ENCODE measurements at regions not wholly inside any gene's neighbourhood (a gene's known extent, or its start where the extent isn't known, plus 50 kb on each side); places are given as distances from the start of the nearest gene placed in this dataset.

DNA sequence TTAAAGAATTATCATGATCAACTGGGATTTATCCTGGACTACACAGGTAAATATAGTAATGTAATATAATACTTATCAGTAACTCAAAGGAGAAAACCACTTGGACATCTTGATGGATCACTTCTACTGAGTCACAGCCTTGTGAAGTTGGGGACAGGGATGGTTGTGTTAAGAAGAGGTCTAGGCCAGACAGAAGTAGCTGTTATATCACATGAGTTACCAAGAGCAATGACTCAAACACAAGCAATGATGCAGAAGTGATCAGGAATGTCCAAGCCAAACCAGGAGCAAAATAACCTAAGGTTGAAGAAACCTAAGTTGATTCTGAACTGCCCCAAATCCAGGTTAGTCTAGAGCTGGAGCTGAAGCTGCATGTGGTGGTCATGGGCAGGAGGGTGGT, 424.5 kb upstream of the DAB1 start:
- no peaks in the 10 kb centered on the region for H3K4me1 Mint-ChIP-seq
- ATAC-seq (no peak), DNase-seq (no peak)
- H3K27me3 Mint-ChIP-seq: peaks cover 6% of the 10 kb centered on the region
- H3K9me3 Mint-ChIP-seq: no peaks in the 10 kb centered on the region
- no peak overlapping the region for H3K27ac Mint-ChIP-seq
- H3K4me3 Mint-ChIP-seq: no peak overlapping the region
- H3K36me3 Mint-ChIP-seq (ENCODE audit: low read depth): no peaks in the 10 kb centered on the region

DNA sequence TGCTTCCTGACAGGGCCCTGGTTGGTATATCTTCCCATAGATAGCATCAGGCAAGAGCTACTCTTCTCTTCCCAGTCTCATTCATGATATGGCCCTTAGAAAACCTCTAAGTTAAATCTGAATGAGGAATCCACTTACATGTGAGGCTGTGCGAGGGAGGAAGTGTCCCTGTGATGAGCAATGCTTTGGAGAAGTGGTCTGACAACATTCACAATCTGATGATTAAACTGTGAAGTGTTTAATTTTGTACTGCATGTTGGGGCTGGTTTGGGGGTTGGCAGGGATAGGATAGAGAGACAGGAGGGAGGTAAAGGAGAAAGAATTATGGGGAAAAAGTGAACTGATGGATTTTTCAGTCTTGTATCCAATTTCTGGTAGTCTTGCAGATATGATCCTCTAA, 421.2 kb upstream of the DAB1 start:
- H3K4me1 Mint-ChIP-seq: no peaks in the 10 kb centered on the region
- peaks cover 9% of the 10 kb centered on the region for H3K9me3 Mint-ChIP-seq
- no peak overlapping the region for H3K27ac Mint-ChIP-seq
- H3K36me3 Mint-ChIP-seq (ENCODE audit: low read depth): peaks cover 1% of the 10 kb centered on the region
- DNase-seq: no peak
- peaks cover 6% of the 10 kb centered on the region for H3K27me3 Mint-ChIP-seq
- ATAC-seq: no peak
- H3K4me3 Mint-ChIP-seq: no peak overlapping the region

DNA sequence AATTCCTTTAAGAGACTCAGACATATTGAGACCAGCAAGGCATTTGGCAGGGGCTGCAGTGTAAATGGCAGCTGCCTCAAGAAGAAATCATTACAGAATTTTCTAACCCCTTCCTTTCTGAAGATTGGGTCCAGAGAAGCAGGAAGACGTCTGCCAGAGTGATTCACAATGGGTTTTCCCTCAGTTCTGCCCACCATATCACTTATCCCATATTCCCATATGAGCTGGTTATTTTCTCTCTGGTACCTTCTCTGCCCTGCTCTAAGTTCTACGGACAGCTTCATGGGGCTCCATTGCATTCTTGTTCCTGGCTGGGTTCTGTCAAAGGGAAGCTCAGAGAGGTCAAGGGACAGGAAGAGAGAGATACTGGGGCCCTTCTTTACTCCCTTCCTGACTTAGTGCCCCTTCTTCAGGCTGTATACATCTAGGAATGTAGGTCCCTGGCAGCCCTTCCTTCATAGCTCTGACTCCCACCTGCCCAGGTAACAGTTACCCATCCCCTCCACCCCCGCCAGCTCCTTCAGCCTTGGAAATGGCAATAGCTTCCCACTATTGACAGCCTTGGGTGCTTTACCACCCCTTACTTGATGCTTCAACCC, 420.6 kb upstream of the DAB1 start:
- H3K27ac Mint-ChIP-seq: no peak overlapping the region
- peaks cover 6% of the 10 kb centered on the region for H3K27me3 Mint-ChIP-seq
- no peak overlapping the region for H3K4me3 Mint-ChIP-seq
- DNase-seq (no peak), ATAC-seq (no peak)
- no peaks in the 10 kb centered on the region for H3K4me1 Mint-ChIP-seq
- H3K9me3 Mint-ChIP-seq: peaks cover 11% of the 10 kb centered on the region
- peaks cover 2% of the 10 kb centered on the region for H3K36me3 Mint-ChIP-seq (ENCODE audit: low read depth)

DNA sequence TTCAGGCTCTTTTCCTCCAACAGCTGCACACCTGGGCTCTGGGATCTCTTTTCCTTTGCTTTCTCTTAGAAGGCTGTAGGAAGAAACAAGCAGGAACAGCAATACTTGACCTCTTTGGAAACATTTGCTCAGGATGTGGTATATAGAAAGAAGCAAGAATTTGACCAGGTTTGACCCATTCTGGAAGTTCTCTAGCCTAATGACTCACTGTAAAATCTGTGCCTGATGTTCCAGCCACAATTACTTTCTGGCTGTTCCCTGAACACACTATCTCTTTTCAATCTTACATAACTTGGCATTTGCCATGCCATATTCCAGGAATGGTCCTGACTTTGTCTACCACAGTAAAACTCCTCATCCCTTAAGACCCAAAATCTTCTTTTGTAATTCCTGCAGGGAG, 419.9 kb upstream of the DAB1 start:
- no peaks in the 10 kb centered on the region for H3K4me1 Mint-ChIP-seq
- H3K36me3 Mint-ChIP-seq (ENCODE audit: low read depth): peaks cover 2% of the 10 kb centered on the region
- H3K27me3 Mint-ChIP-seq: peaks cover 6% of the 10 kb centered on the region
- no peak overlapping the region for H3K27ac Mint-ChIP-seq
- H3K9me3 Mint-ChIP-seq: peaks cover 11% of the 10 kb centered on the region
- H3K4me3 Mint-ChIP-seq: no peak overlapping the region
- DNase-seq (no peak), ATAC-seq (no peak)

DNA sequence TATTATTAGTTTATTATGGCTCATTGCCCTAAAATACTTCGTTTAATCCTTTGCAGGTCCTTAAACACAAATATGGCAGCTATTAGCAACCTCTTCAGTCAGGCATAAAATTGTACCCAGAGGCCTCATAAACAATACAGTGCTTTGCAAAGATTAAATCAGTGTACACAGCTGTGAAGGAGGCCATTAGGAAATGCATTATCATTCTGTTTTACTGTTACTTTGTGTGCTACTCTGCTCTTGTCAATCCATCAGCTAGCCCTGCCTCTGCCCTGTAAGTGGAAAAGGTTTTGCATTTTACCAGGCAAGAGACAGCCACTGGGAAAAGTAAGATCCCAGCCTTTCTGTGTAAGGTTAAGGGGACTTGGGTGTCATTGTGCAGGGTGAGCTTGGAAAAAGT, 415.7 kb upstream of the DAB1 start:
- Mint-ChIP-seq H3K27me3 (peaks cover 2% of the 10 kb centered on the region), H3K27ac (no peak overlapping the region), H3K36me3 (ENCODE audit: low read depth) (peaks cover 2% of the 10 kb centered on the region), H3K9me3 (peaks cover 11% of the 10 kb centered on the region), H3K4me3 (no peak overlapping the region), H3K4me1 (no peaks in the 10 kb centered on the region)
- no peak for ATAC-seq
- no peak for DNase-seq

DNA sequence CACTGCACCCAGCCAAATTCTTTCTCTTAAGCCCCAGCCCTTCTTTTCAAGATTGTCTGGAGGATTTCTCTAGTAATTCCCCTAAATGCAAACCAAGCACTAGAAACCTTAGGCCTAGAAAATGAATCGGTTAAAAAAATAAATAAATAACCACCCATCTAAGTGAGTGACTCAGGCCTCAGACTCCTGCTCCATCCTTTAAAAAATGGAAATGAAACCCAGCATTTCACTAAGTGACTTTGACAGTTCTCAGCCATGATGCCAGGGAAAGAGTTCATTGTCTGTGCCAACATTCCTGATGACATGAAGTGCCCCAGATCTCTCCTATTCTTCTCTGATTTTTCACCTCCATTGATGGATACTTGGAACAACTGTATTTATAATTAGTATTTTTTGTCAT, 415.2 kb upstream of the DAB1 start:
- Mint-ChIP-seq H3K36me3 (ENCODE audit: low read depth) (peaks cover 2% of the 10 kb centered on the region), H3K27me3 (peaks cover 2% of the 10 kb centered on the region), H3K27ac (no peak overlapping the region), H3K4me3 (no peak overlapping the region), H3K4me1 (no peaks in the 10 kb centered on the region), H3K9me3 (peaks cover 11% of the 10 kb centered on the region)
- DNase-seq (no peak), ATAC-seq (no peak)

DNA sequence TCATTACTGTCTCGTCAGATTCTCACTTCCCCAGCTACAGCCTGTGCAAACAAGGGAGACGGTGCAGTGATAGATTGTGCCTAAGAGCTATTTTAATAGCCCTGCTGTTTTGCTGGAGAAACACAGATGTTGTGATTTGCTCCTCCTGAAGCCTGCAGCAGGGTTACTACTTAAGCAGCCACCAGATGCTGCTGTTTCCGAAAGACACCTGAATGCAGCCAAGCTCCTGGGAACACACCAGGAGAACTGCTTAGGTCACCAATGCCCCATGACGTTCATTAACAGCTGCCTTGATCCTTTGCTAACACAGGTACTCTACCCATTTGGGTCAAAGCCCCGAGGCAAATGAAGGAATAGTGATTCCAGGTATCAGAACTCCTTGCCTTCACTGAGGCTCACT, 411.8 kb upstream of the DAB1 start:
- H3K27me3 Mint-ChIP-seq: no peaks in the 10 kb centered on the region
- no peaks in the 10 kb centered on the region for H3K4me1 Mint-ChIP-seq
- no peak overlapping the region for H3K4me3 Mint-ChIP-seq
- ATAC-seq: no peak
- H3K27ac Mint-ChIP-seq: no peak overlapping the region
- no peak for DNase-seq
- H3K36me3 Mint-ChIP-seq (ENCODE audit: low read depth): peaks cover 2% of the 10 kb centered on the region
- H3K9me3 Mint-ChIP-seq: peaks cover 7% of the 10 kb centered on the region

DNA sequence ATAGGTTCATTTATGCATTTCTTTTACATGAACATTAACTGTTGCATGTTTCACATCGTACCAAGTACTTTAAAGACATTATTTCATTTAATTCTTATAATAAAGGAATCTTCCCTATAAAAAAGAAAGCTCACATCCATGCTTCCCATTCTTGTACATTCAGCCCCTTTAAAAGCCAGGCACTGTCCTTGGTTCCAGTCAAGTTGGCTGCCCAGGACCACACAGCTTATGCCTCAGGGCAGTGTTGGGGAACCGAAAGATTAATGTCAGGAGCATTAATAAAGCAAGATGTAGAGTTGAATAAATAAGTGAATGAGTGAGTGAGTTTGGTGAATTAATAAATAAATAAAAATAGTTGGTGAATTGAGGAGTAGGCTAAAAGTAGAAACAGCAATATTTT, 409.4 kb upstream of the DAB1 start:
- no peaks in the 10 kb centered on the region for H3K9me3 Mint-ChIP-seq
- no peak for DNase-seq
- ATAC-seq: no peak
- no peak overlapping the region for H3K4me3 Mint-ChIP-seq
- no peaks in the 10 kb centered on the region for H3K36me3 Mint-ChIP-seq (ENCODE audit: low read depth)
- no peaks in the 10 kb centered on the region for H3K4me1 Mint-ChIP-seq
- H3K27ac Mint-ChIP-seq: no peak overlapping the region
- H3K27me3 Mint-ChIP-seq: no peaks in the 10 kb centered on the region

DNA sequence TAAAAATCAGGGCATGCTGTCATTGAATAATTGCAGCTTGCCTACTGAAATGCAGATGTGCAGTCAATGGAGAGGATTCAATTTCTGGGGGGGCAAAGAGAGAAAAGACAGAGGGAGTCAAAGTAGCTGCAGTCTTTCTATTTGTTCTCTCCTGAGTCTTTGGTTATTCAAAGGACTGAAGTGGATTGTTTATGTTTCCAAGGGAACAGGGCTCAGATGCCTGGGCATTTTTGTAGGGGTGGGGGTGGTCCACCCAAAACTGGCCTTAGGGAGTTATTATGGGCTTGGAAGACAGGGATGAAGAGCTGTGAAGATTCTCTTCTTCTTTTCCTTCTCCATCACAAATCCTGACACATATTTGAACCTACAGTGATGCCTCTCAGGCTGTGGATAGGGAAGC, 408.8 kb upstream of the DAB1 start:
- Mint-ChIP-seq H3K36me3 (ENCODE audit: low read depth) (no peaks in the 10 kb centered on the region), H3K27me3 (no peaks in the 10 kb centered on the region), H3K27ac (no peak overlapping the region), H3K4me1 (no peaks in the 10 kb centered on the region), H3K9me3 (no peaks in the 10 kb centered on the region), H3K4me3 (no peak overlapping the region)
- ATAC-seq (no peak), DNase-seq (no peak)

DNA sequence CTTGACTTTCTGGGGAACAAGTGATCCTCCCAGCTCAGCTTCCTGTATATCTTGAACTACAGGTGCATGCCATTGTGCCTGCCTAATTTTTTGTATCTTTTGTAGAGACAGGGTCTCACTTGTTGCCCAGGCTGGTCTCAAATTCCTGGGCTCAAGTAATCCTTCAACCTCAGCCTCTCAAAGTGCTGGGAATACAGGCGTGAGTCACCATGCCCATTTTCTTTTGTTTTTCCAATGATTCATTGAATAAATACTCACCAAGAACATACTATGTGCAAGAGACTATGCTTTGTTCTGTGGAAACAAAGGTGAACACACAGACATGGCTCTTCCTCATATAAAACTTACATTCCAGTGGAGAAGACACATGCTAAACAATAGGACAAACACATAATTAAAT, 407.8 kb upstream of the DAB1 start:
- no peaks in the 10 kb centered on the region for H3K4me1 Mint-ChIP-seq
- H3K36me3 Mint-ChIP-seq (ENCODE audit: low read depth): no peaks in the 10 kb centered on the region
- DNase-seq (no peak), ATAC-seq (no peak)
- H3K27me3 Mint-ChIP-seq: no peaks in the 10 kb centered on the region
- no peak overlapping the region for H3K4me3 Mint-ChIP-seq
- H3K27ac Mint-ChIP-seq: no peak overlapping the region
- no peaks in the 10 kb centered on the region for H3K9me3 Mint-ChIP-seq

DNA sequence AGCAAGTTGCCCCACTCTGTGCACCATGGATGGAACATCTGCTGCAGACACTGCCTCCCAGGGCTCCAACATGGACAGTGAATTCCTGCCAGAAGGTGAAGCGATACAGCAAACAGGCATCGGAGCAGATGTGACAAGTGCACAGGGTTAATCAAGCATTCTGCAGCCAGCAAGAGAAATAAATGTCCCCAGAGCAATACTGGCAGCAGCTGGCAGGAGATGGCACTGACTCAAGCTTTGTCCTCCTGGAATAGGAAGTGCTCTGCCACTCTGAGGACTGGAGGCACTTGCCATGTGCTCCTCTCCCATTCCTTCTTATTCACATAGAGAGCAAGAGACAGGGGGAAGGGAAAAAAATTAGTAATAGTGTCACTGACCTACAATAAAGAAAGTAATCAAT, 402.7 kb upstream of the DAB1 start:
- Mint-ChIP-seq H3K27me3 (no peaks in the 10 kb centered on the region), H3K27ac (no peak overlapping the region), H3K9me3 (no peaks in the 10 kb centered on the region), H3K36me3 (ENCODE audit: low read depth) (no peaks in the 10 kb centered on the region), H3K4me1 (no peaks in the 10 kb centered on the region), H3K4me3 (no peak overlapping the region)
- no peak for DNase-seq
- no peak for ATAC-seq

DNA sequence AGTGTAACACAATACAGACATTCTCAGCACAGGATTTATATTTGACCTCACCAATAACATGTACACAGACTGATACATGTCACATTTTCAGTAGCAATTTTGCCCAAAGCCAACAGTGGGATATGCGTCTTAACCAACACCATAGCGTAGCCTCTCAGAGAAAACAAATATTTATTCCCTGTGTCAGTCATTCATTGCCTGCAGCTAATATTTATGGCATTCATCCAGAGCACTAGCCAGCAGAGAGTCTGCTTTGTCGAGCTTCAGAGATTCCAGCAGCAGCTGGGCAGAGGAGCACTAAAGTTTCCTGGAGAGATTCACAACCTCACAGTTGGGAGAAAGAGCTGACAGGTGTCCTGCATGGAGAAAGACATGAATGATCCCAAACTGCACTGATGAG, 400.7 kb upstream of the DAB1 start:
- DNase-seq (no peak), ATAC-seq (no peak)
- no peaks in the 10 kb centered on the region for H3K36me3 Mint-ChIP-seq (ENCODE audit: low read depth)
- no peaks in the 10 kb centered on the region for H3K27me3 Mint-ChIP-seq
- H3K4me1 Mint-ChIP-seq: no peaks in the 10 kb centered on the region
- no peaks in the 10 kb centered on the region for H3K9me3 Mint-ChIP-seq
- no peak overlapping the region for H3K4me3 Mint-ChIP-seq
- no peak overlapping the region for H3K27ac Mint-ChIP-seq

DNA sequence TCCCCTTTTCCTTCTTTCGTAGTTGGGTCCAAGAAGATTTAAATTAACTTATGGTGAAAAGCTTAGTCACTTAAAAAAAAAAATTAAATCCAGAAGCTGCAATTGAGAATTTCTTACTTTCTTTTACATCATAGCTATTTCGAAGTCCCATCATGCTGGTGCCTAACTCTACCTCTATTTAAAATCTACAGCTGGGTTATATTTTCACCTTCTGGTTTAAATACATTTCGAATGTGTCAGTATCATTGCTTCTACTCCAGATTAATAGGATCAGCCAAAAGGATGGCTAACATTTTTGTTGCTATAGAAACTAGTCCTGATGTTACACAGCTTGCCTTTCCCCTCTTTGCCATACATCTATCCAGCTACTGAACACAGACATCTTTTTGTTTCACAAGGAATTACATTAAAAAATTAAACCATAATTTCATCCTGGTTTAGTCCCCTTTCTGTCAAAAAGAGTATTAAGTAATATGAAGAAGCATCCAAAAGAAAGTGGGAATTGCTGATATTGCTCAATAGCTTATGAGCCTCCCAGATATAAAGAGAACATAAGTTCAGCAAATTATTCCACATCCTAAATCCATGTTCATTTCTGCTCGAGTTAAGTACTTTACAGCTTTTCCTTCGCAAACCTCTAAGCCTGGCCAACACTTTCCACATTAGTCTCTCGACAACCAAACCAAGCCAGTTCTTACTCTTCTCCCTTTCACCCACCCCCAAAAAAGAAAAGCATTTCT, 396.7 kb upstream of the DAB1 start:
- no peak for ATAC-seq

DNA sequence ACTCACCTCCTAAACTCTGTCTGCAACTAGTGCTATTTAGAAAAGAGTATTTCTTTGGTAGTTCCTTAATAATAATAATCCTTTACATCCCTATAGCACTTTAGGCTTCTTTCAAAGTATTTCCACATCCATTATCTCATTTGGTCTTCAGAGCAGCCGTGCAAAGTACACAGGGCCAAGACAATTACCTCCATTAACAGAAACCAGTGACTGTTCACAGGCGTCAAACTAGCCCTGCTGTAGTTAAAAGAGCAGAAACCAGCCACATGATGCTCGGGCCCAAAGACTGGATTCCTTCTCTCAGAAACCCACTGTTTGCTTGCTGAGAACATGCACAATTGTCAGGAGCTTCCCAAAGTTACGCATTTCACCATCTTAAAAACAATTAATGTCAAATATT, 396.0 kb upstream of the DAB1 start:
- no peak overlapping the region for H3K4me3 Mint-ChIP-seq
- H3K9me3 Mint-ChIP-seq: no peaks in the 10 kb centered on the region
- H3K4me1 Mint-ChIP-seq: no peaks in the 10 kb centered on the region
- ATAC-seq (no peak), DNase-seq (no peak)
- H3K27ac Mint-ChIP-seq: no peak overlapping the region
- no peaks in the 10 kb centered on the region for H3K36me3 Mint-ChIP-seq (ENCODE audit: low read depth)
- no peaks in the 10 kb centered on the region for H3K27me3 Mint-ChIP-seq

More for the DNA sequence above, 396.7 kb upstream of the DAB1 start:
- no peak for DNase-seq
- H3K36me3 Mint-ChIP-seq (ENCODE audit: low read depth): no peaks in the 10 kb centered on the region
- no peaks in the 10 kb centered on the region for H3K4me1 Mint-ChIP-seq
- no peak overlapping the region for H3K4me3 Mint-ChIP-seq
- no peaks in the 10 kb centered on the region for H3K27me3 Mint-ChIP-seq
- H3K9me3 Mint-ChIP-seq: no peaks in the 10 kb centered on the region
- no peak overlapping the region for H3K27ac Mint-ChIP-seq

DNA sequence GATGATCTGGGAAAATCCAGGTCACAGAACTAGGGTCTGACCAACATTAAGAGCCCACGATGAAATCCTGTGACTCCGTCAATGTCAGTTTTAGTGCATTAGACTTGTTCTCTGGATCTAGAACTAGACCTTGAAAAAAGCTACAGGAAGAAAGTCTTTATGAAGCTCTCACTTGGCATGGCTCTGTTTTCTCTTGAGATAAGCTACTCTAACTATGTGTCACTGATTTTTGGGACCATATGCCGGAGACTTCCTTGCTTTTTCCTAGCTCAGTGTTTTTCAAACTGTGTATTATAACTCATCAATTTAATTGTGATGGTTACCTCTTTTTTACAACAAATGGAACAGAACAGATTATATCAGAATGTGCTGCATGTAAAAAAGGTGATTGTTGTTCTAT, 379.7 kb upstream of the DAB1 start:
- Mint-ChIP-seq H3K36me3 (ENCODE audit: low read depth) (no peaks in the 10 kb centered on the region), H3K27me3 (peaks cover 1% of the 10 kb centered on the region), H3K4me1 (no peaks in the 10 kb centered on the region), H3K27ac (no peak overlapping the region), H3K4me3 (no peak overlapping the region), H3K9me3 (peaks cover 7% of the 10 kb centered on the region)
- ATAC-seq (no peak), DNase-seq (no peak)

DNA sequence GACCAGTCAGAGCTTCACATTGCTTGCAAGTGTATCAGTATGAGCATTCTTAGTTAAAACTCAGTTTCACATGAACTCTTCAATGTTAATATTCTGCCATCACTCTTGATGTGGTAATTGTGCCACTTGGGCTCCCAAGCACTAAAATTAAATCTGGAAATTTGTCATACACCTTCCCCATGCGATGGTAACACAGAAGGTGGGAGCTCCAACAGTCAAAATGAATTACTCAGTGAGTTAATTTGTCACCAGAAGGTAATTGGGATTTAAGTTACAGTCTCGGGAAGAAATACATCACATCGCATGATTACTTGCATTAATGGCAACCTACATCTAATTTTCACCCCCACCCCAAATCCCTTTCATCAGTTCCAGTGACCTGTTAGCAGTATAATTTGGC, 376.5 kb upstream of the DAB1 start:
- Mint-ChIP-seq H3K27me3 (no peaks in the 10 kb centered on the region), H3K9me3 (peaks cover 7% of the 10 kb centered on the region), H3K4me3 (no peak overlapping the region), H3K27ac (no peak overlapping the region), H3K36me3 (ENCODE audit: low read depth) (no peaks in the 10 kb centered on the region), H3K4me1 (no peaks in the 10 kb centered on the region)
- ATAC-seq (no peak), DNase-seq (no peak)

All from activated naive CD8-positive, alpha-beta T cell treated with anti-CD3 and anti-CD28 coated beads, Interleukin-2, amount 50 U/mL, for 24 hours (primary cell).